GM23338 (cell line): ENCODE measurements at regions not wholly inside any gene's neighbourhood (a gene's known extent, or its start where the extent isn't known, plus 50 kb on each side); places are given as distances from the start of the nearest gene placed in this dataset.

Source experiments
- ATAC-seq: fragments of 200-7000 bp; cut with Tn5 transposase; 3 replicates; pipeline ENCODE4 v1.9.1; 2020
- DNase-seq: peaks from one replicate; pipeline ENCODE4 v3.0.0-alpha.2; 2015; ENCODE audit warnings: low spot score
- H2AFZ ChIP-seq: fragments of 200-600 bp; sonication (generic); 2 replicates; pipeline ENCODE4 v1.8.0; 2016; ENCODE audit warnings: antibody characterized with exemption, mild to moderate bottlenecking, moderate library complexity
- H3F3A ChIP-seq: fragments of 200-600 bp; sonication (generic); replicated peaks from 2 replicates; pipeline ENCODE4 v1.8.0; 2017; ENCODE audit warnings: antibody characterized with exemption, mixed run types, low read depth
- H3K27ac ChIP-seq: fragments of 200-600 bp; sonication (generic); 2 replicates; pipeline ENCODE4 v1.6.1; 2016; ENCODE audit warnings: low read depth
- H3K27me3 ChIP-seq: fragments of 200-600 bp; sonication (generic); 2 replicates; pipeline ENCODE4 v1.8.0; 2016; ENCODE audit warnings: mild to moderate bottlenecking, mixed run types, moderate library complexity; ENCODE audit not compliant: insufficient read depth
- H3K36me3 ChIP-seq: fragments of 200-600 bp; sonication (generic); 2 replicates; pipeline ENCODE4 v1.8.0; 2016; ENCODE audit warnings: mild to moderate bottlenecking; ENCODE audit not compliant: insufficient read depth
- H3K4me1 ChIP-seq: fragments of 200-600 bp; sonication (generic); 2 replicates; pipeline ENCODE4 v1.8.0; 2016; ENCODE audit warnings: mild to moderate bottlenecking, moderate library complexity; ENCODE audit not compliant: insufficient read depth
- H3K4me2 ChIP-seq: fragments of 200-600 bp; sonication (generic); 2 replicates; pipeline ENCODE4 v1.7.1; 2017; ENCODE audit warnings: mixed run types
- H3K4me3 ChIP-seq: fragments of 200-600 bp; sonication (generic); 2 replicates; pipeline ENCODE4 v1.6.1; 2016; ENCODE audit warnings: mixed run types
- H3K79me2 ChIP-seq: fragments of 200-600 bp; sonication (generic); replicated peaks from 2 replicates; pipeline ENCODE4 v1.8.0; 2017; ENCODE audit warnings: mild to moderate bottlenecking; ENCODE audit not compliant: insufficient read depth
- H3K9me2 ChIP-seq: fragments of 200-600 bp; sonication (generic); 2 replicates; pipeline ENCODE4 v1.8.0; 2017; ENCODE audit not compliant: insufficient read depth
- H4K20me1 ChIP-seq: fragments of 200-600 bp; sonication (generic); replicated peaks from 2 replicates; pipeline ENCODE4 v1.8.0; 2017; ENCODE audit warnings: mild to moderate bottlenecking; ENCODE audit not compliant: insufficient read depth
- H3K27ac Mint-ChIP-seq: 2 replicates; pipeline ENCODE4 v1.8.0; 2020; ENCODE audit warnings: inconsistent platforms, mild to moderate bottlenecking, moderate library complexity, mixed read lengths
- H3K27me3 Mint-ChIP-seq: 3 replicates; pipeline ENCODE4 v1.8.0; 2022; ENCODE audit warnings: low read depth, mild to moderate bottlenecking, moderate library complexity, mixed read lengths, inconsistent platforms; ENCODE audit not compliant: insufficient read depth, poor library complexity
- H3K36me3 Mint-ChIP-seq: 3 replicates; pipeline ENCODE4 v1.8.0; 2021; ENCODE audit warnings: low read depth, mild to moderate bottlenecking, inconsistent platforms, moderate library complexity, mixed read lengths
- H3K4me1 Mint-ChIP-seq: 3 replicates; pipeline ENCODE4 v1.8.0; 2020; ENCODE audit warnings: mild to moderate bottlenecking, inconsistent platforms, mixed read lengths
- H3K4me3 Mint-ChIP-seq: 3 replicates; pipeline ENCODE4 v1.8.0; 2021; ENCODE audit warnings: moderate library complexity, mild to moderate bottlenecking, inconsistent platforms, mixed read lengths
- H3K9me3 Mint-ChIP-seq: 3 replicates; pipeline ENCODE4 v1.8.0; 2020; ENCODE audit warnings: moderate library complexity, mild to moderate bottlenecking, inconsistent platforms, mixed read lengths
- CREB1 ChIP-seq: fragments of 250-450 bp; sonication (Bioruptor Pico); IDR thresholded peaks from 2 replicates; pipeline ENCODE4 v1.5.0; 2020; ENCODE audit warnings: low read depth, mild to moderate bottlenecking, moderate library complexity
- CTCF ChIP-seq, 2 experiments: fragments of 200-600 bp in 1 of 2; sonication (generic) in 1 of 2; conservative IDR thresholded peaks; 2 replicates each; pipeline versions ENCODE4 v1.5.1 to v1.6.1; 2016 to 2017; ENCODE audit warnings: antibody characterized with exemption in 2 of 2, low read depth in 2 of 2, mild to moderate bottlenecking in 2 of 2, moderate library complexity in 1 of 2
- ETS1 ChIP-seq: IDR thresholded peaks from 2 replicates; pipeline ENCODE4 v1.6.1; 2016; ENCODE audit warnings: antibody characterized with exemption
- EZH2 ChIP-seq: fragments of 200-600 bp; sonication (generic); IDR thresholded peaks from one replicate; pipeline ENCODE4 v1.8.0; 2017; ENCODE audit warnings: antibody characterized with exemption, mild to moderate bottlenecking, low read depth; ENCODE audit not compliant: unreplicated experiment
- EZH2phosphoT487 ChIP-seq: fragments of 200-600 bp; sonication (generic); IDR thresholded peaks from one replicate; pipeline ENCODE4 v1.8.1; 2018; ENCODE audit warnings: antibody characterized with exemption; ENCODE audit not compliant: unreplicated experiment
- JUNB ChIP-seq: IDR thresholded peaks from one replicate; pipeline ENCODE4 v1.6.1; 2016; ENCODE audit warnings: antibody characterized with exemption; ENCODE audit not compliant: unreplicated experiment
- NANOG ChIP-seq: IDR thresholded peaks from 2 replicates; pipeline ENCODE4 v1.6.1; 2016; ENCODE audit warnings: antibody characterized with exemption, borderline replicate concordance
- POLR2AphosphoS5 ChIP-seq: IDR thresholded peaks from 2 replicates; pipeline ENCODE4 v1.6.1; 2016; ENCODE audit warnings: antibody characterized with exemption, low read depth
- REST ChIP-seq: IDR thresholded peaks from one replicate; pipeline ENCODE4 v1.6.1; 2018; ENCODE audit warnings: antibody characterized with exemption; ENCODE audit not compliant: unreplicated experiment
- STAT1 ChIP-seq: IDR thresholded peaks from one replicate; pipeline ENCODE4 v1.6.1; 2016; ENCODE audit warnings: antibody characterized with exemption; ENCODE audit not compliant: unreplicated experiment
- ZNF114 ChIP-seq: fragments of 250-450 bp; sonication (Bioruptor Pico); IDR thresholded peaks from 2 replicates; pipeline ENCODE4 v1.5.0; 2020; ENCODE audit warnings: mild to moderate bottlenecking, moderate library complexity
- ZNF331 ChIP-seq: fragments of 250-450 bp; sonication (Bioruptor Pico); IDR thresholded peaks from 2 replicates; pipeline ENCODE4 v1.5.0; 2020; ENCODE audit warnings: low read depth, mild to moderate bottlenecking, moderate library complexity
- ZNF462 ChIP-seq: fragments of 250-450 bp; sonication (Bioruptor Pico); IDR thresholded peaks from 2 replicates; pipeline ENCODE4 v1.5.0; 2020; ENCODE audit warnings: mild to moderate bottlenecking, moderate library complexity

GRCh38 chr3:70565861-70566260, 253.4 kb upstream of the MDFIC2 start:
- H3K27me3 Mint-ChIP-seq, result no peaks in the 10 kb centered on the region

More at GRCh38 chr3:70565861-70566260, 253.4 kb upstream of the MDFIC2 start:
- peaks cover 4% of the 10 kb centered on the region; the same call in 2 of the 3 replicates for H3K4me1 Mint-ChIP-seq
- Histone ChIP-seq H4K20me1 (no peaks in the 10 kb centered on the region), H3K9me2 (no peaks in the 10 kb centered on the region), H3K4me2 (no peak overlapping the region), H3K4me1 (no peaks in the 10 kb centered on the region), H3K4me3 (no peak overlapping the region), H2AFZ (no peak overlapping the region), H3K27me3 (no peaks in the 10 kb centered on the region), H3F3A (no peaks in the 10 kb centered on the region), H3K79me2 (no peaks in the 10 kb centered on the region), H3K27ac (no peak overlapping the region), H3K36me3 (no peaks in the 10 kb centered on the region)
- ATAC-seq (no peak), DNase-seq (no peak)
- peaks cover 7% of the 10 kb centered on the region; the same call in 2 of the 3 replicates for H3K9me3 Mint-ChIP-seq
- H3K27ac Mint-ChIP-seq, result no peak overlapping the region
- TF ChIP-seq STAT1 (no peak), EZH2 (no peak), ZNF114 (CRISPR knock-in tag) (no peak), ZNF331 (CRISPR knock-in tag) (no peak), NANOG (no peak), EZH2phosphoT487 (no peak), CTCF (conservative IDR thresholded peaks at IDR 0.05; ENCODE audit: low read depth in 2 of 2) (no peak), POLR2AphosphoS5 (no peak), REST (no peak), JUNB (no peak), ZNF462 (CRISPR knock-in tag) (no peak), CREB1 (CRISPR knock-in tag) (no peak), ETS1 (no peak)
- H3K4me3 Mint-ChIP-seq, result no peak overlapping the region
- no peaks in the 10 kb centered on the region; the same call in 2 of the 3 replicates for H3K36me3 Mint-ChIP-seq
